HCT116 (cell line): ENCODE measurements at regions not wholly inside any gene's neighbourhood (a gene's known extent, or its start where the extent isn't known, plus 50 kb on each side); places are given as distances from the start of the nearest gene placed in this dataset.

Experiments used
- FOSL1 ChIP-seq: IDR thresholded peaks from 2 replicates; pipeline ENCODE4 v1.6.1; 2012; ENCODE audit warnings: low read depth
- REST ChIP-seq: IDR thresholded peaks from 2 replicates; pipeline ENCODE4 v1.6.1; 2012; ENCODE audit warnings: low read depth
- SIN3A ChIP-seq: IDR thresholded peaks from 2 replicates; pipeline ENCODE4 v1.6.1; 2012; ENCODE audit warnings: low read depth
- SP1 ChIP-seq: IDR thresholded peaks from 2 replicates; pipeline ENCODE4 v1.6.1; 2012; ENCODE audit warnings: low read depth
- TF ChIP-seq, protein P1 (sequence below), 3 experiments: fragments of 200-600 bp in 1 of 3; sonication (generic) in 1 of 3; IDR thresholded peaks in 2 of 3; conservative IDR thresholded peaks in 1 of 3; 2 replicates each; pipeline ENCODE4 v1.5.1; 2012 to 2017; ENCODE audit warnings: low read depth in 2 of 3, low read length in 2 of 3, antibody characterized with exemption in 1 of 3, borderline replicate concordance in 1 of 3, control low read depth in 1 of 3, mild to moderate bottlenecking in 1 of 3, mixed read lengths in 1 of 3, mixed run types in 1 of 3, moderate library complexity in 1 of 3; ENCODE audit not compliant: insufficient read depth in 1 of 3

DNA sequence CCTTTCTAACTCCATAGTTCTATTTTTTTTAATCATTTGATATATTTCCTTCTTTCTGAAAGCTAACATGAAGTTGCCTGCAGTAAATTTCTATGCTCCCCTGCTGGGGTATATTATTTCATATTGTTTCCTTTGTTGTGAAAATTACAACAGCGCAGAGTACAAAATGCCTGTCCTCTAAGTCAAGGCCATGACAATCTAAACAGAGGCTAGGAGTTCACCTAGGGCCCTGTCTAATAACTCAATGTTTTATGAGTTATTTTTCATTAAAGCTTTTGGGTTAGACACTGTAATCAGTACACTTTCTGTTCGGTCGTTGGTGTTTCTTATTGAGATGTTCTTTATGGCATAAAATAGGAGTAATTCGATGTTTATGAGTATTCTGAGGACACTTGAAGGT is 111.2 kb downstream of the OSR1 start:
- TF ChIP-seq REST (no peak), SP1 (no peak), SIN3A (no peak), FOSL1 (no peak)
- TF ChIP-seq, protein P1, sequence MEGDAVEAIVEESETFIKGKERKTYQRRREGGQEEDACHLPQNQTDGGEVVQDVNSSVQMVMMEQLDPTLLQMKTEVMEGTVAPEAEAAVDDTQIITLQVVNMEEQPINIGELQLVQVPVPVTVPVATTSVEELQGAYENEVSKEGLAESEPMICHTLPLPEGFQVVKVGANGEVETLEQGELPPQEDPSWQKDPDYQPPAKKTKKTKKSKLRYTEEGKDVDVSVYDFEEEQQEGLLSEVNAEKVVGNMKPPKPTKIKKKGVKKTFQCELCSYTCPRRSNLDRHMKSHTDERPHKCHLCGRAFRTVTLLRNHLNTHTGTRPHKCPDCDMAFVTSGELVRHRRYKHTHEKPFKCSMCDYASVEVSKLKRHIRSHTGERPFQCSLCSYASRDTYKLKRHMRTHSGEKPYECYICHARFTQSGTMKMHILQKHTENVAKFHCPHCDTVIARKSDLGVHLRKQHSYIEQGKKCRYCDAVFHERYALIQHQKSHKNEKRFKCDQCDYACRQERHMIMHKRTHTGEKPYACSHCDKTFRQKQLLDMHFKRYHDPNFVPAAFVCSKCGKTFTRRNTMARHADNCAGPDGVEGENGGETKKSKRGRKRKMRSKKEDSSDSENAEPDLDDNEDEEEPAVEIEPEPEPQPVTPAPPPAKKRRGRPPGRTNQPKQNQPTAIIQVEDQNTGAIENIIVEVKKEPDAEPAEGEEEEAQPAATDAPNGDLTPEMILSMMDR (IDR thresholded peaks at IDR 0.05 in 2 of 3, conservative IDR thresholded peaks at IDR 0.05 in 1 of 3; ENCODE audit: borderline replicate concordance in 1 of 3, insufficient read depth in 1 of 3, low read depth in 2 of 3, low read length in 2 of 3), result no peak
